Endothelial cell of umbilical vein (primary cell): ENCODE measurements at regions not wholly inside any gene's neighbourhood (a gene's known extent, or its start where the extent isn't known, plus 50 kb on each side); places are given as distances from the start of the nearest gene placed in this dataset.

Experiments
- BruUV-seq: library from RNA; stranded (reverse); fragments of 400-500 nt; replicated peaks from 2 replicates; lab custom pipeline; 2021; lab: Mats Ljungman, UMichigan
- CTCF ChIA-PET: fragments of 300-600, 350-600 bp; sonication (Branson Sonifier 250); formaldehyde crosslinking; loops from one replicate; lab custom pipeline; 2021; ENCODE audit warnings: antibody characterized with exemption, inconsistent platforms; lab: Charles Lee
- POLR2A ChIA-PET: fragments of 300-600, 350-600 bp; sonication (Branson Sonifier 250); formaldehyde crosslinking; loops from one replicate; lab custom pipeline; 2021; ENCODE audit warnings: antibody characterized with exemption, inconsistent platforms; lab: Charles Lee
- DNase-seq: peaks from one replicate; pipeline ENCODE4 v3.0.0-alpha.2; 2011; ENCODE audit warnings: low read depth, low spot score
- FAIRE-seq: peaks from 2 replicates; lab custom pipeline; 2011; peaks lifted over from hg19 to GRCh38; lab: Jason Lieb, UNC
- H2AFZ ChIP-seq: 2 replicates; pipeline ENCODE4 v1.6.0; 2012; ENCODE audit warnings: low read depth, low read length, control low read depth, inconsistent platforms
- H3K27ac ChIP-seq: 2 replicates; pipeline ENCODE4 v1.5.1; 2011; ENCODE audit warnings: low read depth, mild to moderate bottlenecking, control low read depth, low read length, moderate library complexity; ENCODE audit not compliant: insufficient read depth
- H3K27me3 ChIP-seq, 2 experiments: 2 replicates each; pipeline versions ENCODE4 v1.6.0 to v1.6.1; 2011; ENCODE audit warnings: low read length in 2 of 2, mixed read lengths in 1 of 2; ENCODE audit not compliant: control insufficient read depth in 2 of 2, insufficient read depth in 2 of 2
- H3K36me3 ChIP-seq, 2 experiments: 2 replicates in 1 of 2; 3 replicates in 1 of 2; pipeline ENCODE4 v1.5.1; 2011; ENCODE audit warnings: low read length in 2 of 2, mild to moderate bottlenecking in 1 of 2, moderate library complexity in 1 of 2; ENCODE audit not compliant: control insufficient read depth in 2 of 2, insufficient read depth in 2 of 2; ENCODE audit errors: extremely low read depth in 1 of 2
- H3K4me1 ChIP-seq: 3 replicates; pipeline ENCODE4 v1.5.1; 2011; ENCODE audit warnings: mild to moderate bottlenecking, low read length; ENCODE audit not compliant: control insufficient read depth, insufficient read depth; ENCODE audit errors: extremely low read depth
- H3K4me2 ChIP-seq: 2 replicates; pipeline ENCODE4 v1.6.1; 2011; ENCODE audit warnings: low read length, control low read depth, mixed read lengths; ENCODE audit not compliant: insufficient read depth
- H3K4me3 ChIP-seq, 3 experiments: fragments of 200-600 bp in 1 of 3; sonication (generic), shearing (Covaris generic) in 1 of 3; replicated peaks in 1 of 3; 2 replicates each; pipeline ENCODE4 v1.5.1; 2011 to 2016; ENCODE audit warnings: control low read depth in 3 of 3, low read length in 3 of 3, mild to moderate bottlenecking in 2 of 3, inconsistent platforms in 1 of 3, low read depth in 1 of 3, moderate library complexity in 1 of 3; ENCODE audit not compliant: insufficient read depth in 1 of 3
- H3K79me2 ChIP-seq: 2 replicates; pipeline ENCODE4 v1.6.0; 2012; ENCODE audit warnings: low read length, inconsistent platforms; ENCODE audit not compliant: control insufficient read depth, insufficient read depth
- H3K9ac ChIP-seq: replicated peaks from 2 replicates; pipeline ENCODE3; 2011; ENCODE audit warnings: low read length, control low read depth; ENCODE audit not compliant: insufficient read depth; ENCODE audit errors: extremely low read depth
- H3K9me1 ChIP-seq: replicated peaks from 3 replicates; pipeline ENCODE4 v1.6.0; 2011; ENCODE audit warnings: mild to moderate bottlenecking, low read length; ENCODE audit not compliant: control insufficient read depth, insufficient read depth; ENCODE audit errors: extremely low read depth
- H3K9me3 ChIP-seq: replicated peaks from 2 replicates; pipeline ENCODE4 v1.5.1; 2012; ENCODE audit warnings: low read length, inconsistent platforms; ENCODE audit not compliant: control insufficient read depth, insufficient read depth
- H4K20me1 ChIP-seq: replicated peaks from 2 replicates; pipeline ENCODE3; 2011; ENCODE audit warnings: mild to moderate bottlenecking, low read length; ENCODE audit not compliant: control insufficient read depth, insufficient read depth; ENCODE audit errors: extremely low read depth
- EZH2 ChIP-seq: IDR thresholded peaks from 2 replicates; pipeline ENCODE4 v1.6.1; 2012; ENCODE audit warnings: borderline replicate concordance, low read depth, mild to moderate bottlenecking, moderate library complexity, low read length, inconsistent platforms; ENCODE audit not compliant: severe bottlenecking
- FOS ChIP-seq: IDR thresholded peaks from 2 replicates; pipeline ENCODE4 v1.6.1; 2011; ENCODE audit warnings: mild to moderate bottlenecking, low read length, moderate library complexity, borderline replicate concordance; ENCODE audit not compliant: insufficient read depth
- GATA2 ChIP-seq: IDR thresholded peaks from 2 replicates; pipeline ENCODE4 v1.7.0; 2011; ENCODE audit warnings: low read depth, mild to moderate bottlenecking, moderate library complexity, mixed read lengths, low read length; ENCODE audit not compliant: insufficient read length, insufficient read depth
- JUN ChIP-seq: IDR thresholded peaks from 2 replicates; pipeline ENCODE4 v1.6.1; 2011; ENCODE audit warnings: borderline replicate concordance, low read depth; ENCODE audit not compliant: insufficient read length, insufficient read depth
- MYC ChIP-seq: IDR thresholded peaks from one replicate; pipeline ENCODE4 v1.6.1; 2011; ENCODE audit warnings: mild to moderate bottlenecking, low read depth, low read length
- POLR2A ChIP-seq: IDR thresholded peaks from 2 replicates; pipeline ENCODE4 v1.6.1; 2012; ENCODE audit warnings: low read depth, mild to moderate bottlenecking, control low read depth, low read length
- POLR2AphosphoS5 ChIP-seq: IDR thresholded peaks from 2 replicates; pipeline ENCODE4 v1.6.1; 2012; ENCODE audit warnings: low read depth, mild to moderate bottlenecking, control low read depth, low read length, moderate library complexity; ENCODE audit not compliant: insufficient read depth
- dilution Hi-C: fragments of 300-500 bp; cut with MboI; formaldehyde crosslinking; loops from one replicate; pipeline ENCODE4 v1.15.0; 2019; ENCODE audit warnings: low sequenced_read_pairs; ENCODE audit not compliant: extremely low pct_ligation_motif_present
- intact Hi-C: fragments of 100-400 bp; cut with micrococcal nuclease; formaldehyde crosslinking; loops from one replicate; pipeline ENCODE4 v1.10.0; 2022
- TF ChIP-seq, protein P1 (sequence below): IDR thresholded peaks from 2 replicates; pipeline ENCODE4 v1.6.1; 2011; ENCODE audit not compliant: insufficient read depth, insufficient read length
- TF ChIP-seq, protein P2 (sequence below), 2 donors: IDR thresholded peaks; 1 replicate in 1 of 2; 2 replicates in 1 of 2; pipeline ENCODE4 v1.5.1; 2011; ENCODE audit warnings: low read length in 2 of 2, mild to moderate bottlenecking in 2 of 2, moderate library complexity in 2 of 2, control low read depth in 1 of 2, inconsistent platforms in 1 of 2, low read depth in 1 of 2; ENCODE audit not compliant: insufficient read depth in 1 of 2; ENCODE audit errors: extremely low read depth in 1 of 2

DNA sequence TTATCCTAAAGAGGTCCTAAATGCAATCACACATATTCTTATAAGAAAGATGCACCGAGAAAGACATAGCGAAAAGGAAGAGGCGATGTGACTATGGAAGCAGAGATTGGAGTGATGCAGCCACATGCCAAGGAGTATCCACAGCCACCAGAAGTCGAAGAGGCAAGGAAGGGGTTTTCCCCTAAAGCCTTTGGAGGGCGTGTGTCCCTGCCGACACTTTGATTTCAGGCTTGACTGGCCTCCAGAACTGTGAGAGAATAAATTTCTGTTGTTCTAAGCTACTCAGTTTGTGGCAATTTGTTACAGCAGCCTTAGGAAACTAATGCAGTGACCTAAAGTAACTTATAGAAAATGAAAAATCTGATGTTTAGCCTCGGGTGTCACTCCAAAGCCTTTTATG, 179.5 kb upstream of the CITED2 start:
- no peaks in the 10 kb centered on the region for H3K27me3 ChIP-seq
- H3K36me3 ChIP-seq, result no peaks in the 10 kb centered on the region
- no peaks in the 10 kb centered on the region for H3K9me3 ChIP-seq
- ChIA-PET CTCF (interaction anchor here (1.1 kb wide), 1 partner anchor 11 kb away, joined by 3 read pairs; no protein-coding TSS in a partner anchor), POLR2A (no interaction called here)
- FAIRE-seq, result no peak
- DNase-seq, result no peak
- H3K4me3 ChIP-seq, result no peak overlapping the region
- no peak overlapping the region for H2AFZ ChIP-seq
- no peak overlapping the region for H3K9ac ChIP-seq
- H3K27ac ChIP-seq, result no peak overlapping the region
- intact Hi-C loops, result no loop called here
- no peaks in the 10 kb centered on the region for H3K79me2 ChIP-seq
- dilution Hi-C loops, result no loop called here
- H3K9me1 ChIP-seq, result no peaks in the 10 kb centered on the region
- no TSS peak for BruUV-seq
- H3K4me2 ChIP-seq, result no peak overlapping the region
- TF ChIP-seq POLR2AphosphoS5 (no peak), JUN (no peak), MYC (no peak), POLR2A (no peak), FOS (no peak), GATA2 (no peak), EZH2 (no peak)
- TF ChIP-seq, protein P1, sequence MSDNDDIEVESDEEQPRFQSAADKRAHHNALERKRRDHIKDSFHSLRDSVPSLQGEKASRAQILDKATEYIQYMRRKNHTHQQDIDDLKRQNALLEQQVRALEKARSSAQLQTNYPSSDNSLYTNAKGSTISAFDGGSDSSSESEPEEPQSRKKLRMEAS, result no peak
- TF ChIP-seq, protein P2, sequence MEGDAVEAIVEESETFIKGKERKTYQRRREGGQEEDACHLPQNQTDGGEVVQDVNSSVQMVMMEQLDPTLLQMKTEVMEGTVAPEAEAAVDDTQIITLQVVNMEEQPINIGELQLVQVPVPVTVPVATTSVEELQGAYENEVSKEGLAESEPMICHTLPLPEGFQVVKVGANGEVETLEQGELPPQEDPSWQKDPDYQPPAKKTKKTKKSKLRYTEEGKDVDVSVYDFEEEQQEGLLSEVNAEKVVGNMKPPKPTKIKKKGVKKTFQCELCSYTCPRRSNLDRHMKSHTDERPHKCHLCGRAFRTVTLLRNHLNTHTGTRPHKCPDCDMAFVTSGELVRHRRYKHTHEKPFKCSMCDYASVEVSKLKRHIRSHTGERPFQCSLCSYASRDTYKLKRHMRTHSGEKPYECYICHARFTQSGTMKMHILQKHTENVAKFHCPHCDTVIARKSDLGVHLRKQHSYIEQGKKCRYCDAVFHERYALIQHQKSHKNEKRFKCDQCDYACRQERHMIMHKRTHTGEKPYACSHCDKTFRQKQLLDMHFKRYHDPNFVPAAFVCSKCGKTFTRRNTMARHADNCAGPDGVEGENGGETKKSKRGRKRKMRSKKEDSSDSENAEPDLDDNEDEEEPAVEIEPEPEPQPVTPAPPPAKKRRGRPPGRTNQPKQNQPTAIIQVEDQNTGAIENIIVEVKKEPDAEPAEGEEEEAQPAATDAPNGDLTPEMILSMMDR (IDR thresholded peaks at IDR 0.05; ENCODE audit: extremely low read depth in 1 of 2, insufficient read depth in 1 of 2, low read depth in 1 of 2, low read length in 2 of 2), result no peak
- no peaks in the 10 kb centered on the region for H3K4me1 ChIP-seq
- no peaks in the 10 kb centered on the region for H4K20me1 ChIP-seq
